Breast epithelium (tissue), 4 donors: ENCODE measurements at regions not wholly inside any gene's neighbourhood (a gene's known extent, or its start where the extent isn't known, plus 50 kb on each side); places are given as distances from the start of the nearest gene placed in this dataset.

Experiments used
- DNase-seq, 2 donors: peaks; one replicate each; pipeline ENCODE4 v3.0.0-alpha.2; 2019; ENCODE audit warnings: low spot score in 2 of 2
- H3K27ac ChIP-seq, 2 donors: fragments of 200-600 bp; sonication (generic) in 1 of 2; one replicate each; pipeline ENCODE4 v1.5.1; 2016 to 2019; ENCODE audit warnings: mild to moderate bottlenecking in 1 of 2
- H3K27me3 ChIP-seq, 2 donors: fragments of 200-600 bp; sonication (generic) in 1 of 2; one replicate each; pipeline versions ENCODE4 v1.5.1 to v1.6.0; 2017 to 2019; ENCODE audit warnings: control low read depth in 1 of 2, mild to moderate bottlenecking in 1 of 2
- H3K36me3 ChIP-seq: fragments of 200-600 bp; one replicate; pipeline ENCODE4 v1.5.1; 2019
- H3K4me1 ChIP-seq, 2 donors: fragments of 200-600 bp; sonication (generic); one replicate each; pipeline ENCODE4 v1.5.1; 2016 to 2019; ENCODE audit warnings: control low read depth in 1 of 2
- H3K4me3 ChIP-seq, 3 donors: fragments of 200-600 bp; sonication (generic); 1 replicate in 2 of 3; 2 replicates in 1 of 3; pipeline ENCODE4 v1.5.1; 2016 to 2019; ENCODE audit warnings: mild to moderate bottlenecking in 3 of 3, moderate library complexity in 2 of 3
- H3K9me3 ChIP-seq, 2 donors: fragments of 200-600 bp; sonication (generic) in 1 of 2; one replicate each; pipeline ENCODE4 v1.5.1; 2016 to 2019; ENCODE audit warnings: control low read depth in 1 of 2
- POLR2A ChIP-seq: fragments of 450-650 bp; IDR thresholded peaks from one replicate; pipeline ENCODE4 v1.6.1; 2016; ENCODE audit warnings: antibody characterized with exemption, mild to moderate bottlenecking, moderate library complexity
- POLR2AphosphoS5 ChIP-seq, 3 donors: sonication (generic); formaldehyde crosslinking; IDR thresholded peaks; one replicate each; pipeline ENCODE4 v1.6.1; 2017; ENCODE audit warnings: antibody characterized with exemption in 3 of 3
- intact Hi-C: fragments of 100-400 bp; cut with DNase I; formaldehyde crosslinking; loops from one replicate; pipeline ENCODE4 v1.15.1; 2023; ENCODE audit warnings: low total_unique reads
- TF ChIP-seq, protein P1 (sequence below), 3 donors: fragments of 450-650 bp; IDR thresholded peaks; one replicate each; pipeline ENCODE4 v1.5.1; 2016 to 2017; ENCODE audit warnings: antibody characterized with exemption in 3 of 3, mild to moderate bottlenecking in 3 of 3, moderate library complexity in 3 of 3

DNA sequence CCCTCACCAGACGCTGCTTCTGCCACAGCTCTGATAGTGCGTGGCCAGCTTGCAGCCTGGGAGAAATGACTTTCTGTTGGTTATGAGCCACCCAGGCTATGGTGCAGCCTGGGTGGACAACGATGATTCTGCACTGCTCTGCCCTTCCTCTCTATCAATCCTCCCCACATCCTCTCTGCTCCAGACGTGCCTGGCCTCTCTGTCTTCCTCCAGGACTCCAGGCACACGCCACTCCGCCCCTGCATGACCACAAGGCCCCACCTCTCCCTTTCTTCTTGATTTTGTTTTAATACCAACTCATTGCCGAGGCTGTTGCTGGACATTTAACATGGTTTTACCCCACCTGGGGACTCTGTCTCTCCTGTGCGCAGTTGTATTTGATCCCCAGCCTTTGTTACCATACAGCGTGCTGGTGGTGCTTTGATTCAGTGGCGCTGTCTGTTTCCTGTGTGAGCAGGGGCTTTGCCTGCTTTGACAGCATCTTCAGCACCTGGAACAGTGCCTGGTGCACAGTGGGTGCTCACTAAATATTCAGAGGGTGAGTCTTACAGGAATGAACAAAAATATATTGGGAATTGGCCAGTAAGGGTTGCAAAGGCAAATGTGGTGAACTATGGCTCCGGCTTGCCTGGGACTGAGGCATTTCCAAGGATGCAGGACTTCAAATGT, 280.9 kb downstream of the CDH26 start:
- no peaks in the 10 kb centered on the region for H3K27me3 ChIP-seq
- no peak for TF ChIP-seq POLR2AphosphoS5 (IDR thresholded peaks at IDR 0.05)
- no peak for TF ChIP-seq POLR2A
- TF ChIP-seq, protein P1, sequence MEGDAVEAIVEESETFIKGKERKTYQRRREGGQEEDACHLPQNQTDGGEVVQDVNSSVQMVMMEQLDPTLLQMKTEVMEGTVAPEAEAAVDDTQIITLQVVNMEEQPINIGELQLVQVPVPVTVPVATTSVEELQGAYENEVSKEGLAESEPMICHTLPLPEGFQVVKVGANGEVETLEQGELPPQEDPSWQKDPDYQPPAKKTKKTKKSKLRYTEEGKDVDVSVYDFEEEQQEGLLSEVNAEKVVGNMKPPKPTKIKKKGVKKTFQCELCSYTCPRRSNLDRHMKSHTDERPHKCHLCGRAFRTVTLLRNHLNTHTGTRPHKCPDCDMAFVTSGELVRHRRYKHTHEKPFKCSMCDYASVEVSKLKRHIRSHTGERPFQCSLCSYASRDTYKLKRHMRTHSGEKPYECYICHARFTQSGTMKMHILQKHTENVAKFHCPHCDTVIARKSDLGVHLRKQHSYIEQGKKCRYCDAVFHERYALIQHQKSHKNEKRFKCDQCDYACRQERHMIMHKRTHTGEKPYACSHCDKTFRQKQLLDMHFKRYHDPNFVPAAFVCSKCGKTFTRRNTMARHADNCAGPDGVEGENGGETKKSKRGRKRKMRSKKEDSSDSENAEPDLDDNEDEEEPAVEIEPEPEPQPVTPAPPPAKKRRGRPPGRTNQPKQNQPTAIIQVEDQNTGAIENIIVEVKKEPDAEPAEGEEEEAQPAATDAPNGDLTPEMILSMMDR (IDR thresholded peaks at IDR 0.05), result no peak

DNA sequence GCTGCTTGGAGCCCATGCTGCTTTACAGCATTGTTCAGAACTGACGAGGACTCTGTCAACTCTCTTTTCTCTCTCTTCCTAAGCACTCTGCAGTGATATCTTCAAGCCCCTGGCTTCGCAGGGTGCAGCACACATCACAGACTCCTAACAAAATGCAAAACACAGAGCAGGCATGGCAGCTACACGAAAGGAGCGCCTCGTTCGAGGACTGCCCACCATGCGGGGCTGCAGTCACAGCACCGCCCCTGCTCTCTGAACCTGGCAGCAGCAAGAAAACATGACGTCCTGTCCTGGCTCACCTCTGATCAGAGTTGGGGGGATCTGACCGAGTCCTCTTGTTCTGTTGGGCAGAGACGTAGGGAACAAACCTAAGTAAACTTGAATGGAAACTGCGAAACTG, 281.7 kb downstream of the CDH26 start:
- Histone ChIP-seq H3K27ac (no peak overlapping the region), H3K27me3 (no peaks in the 10 kb centered on the region), H3K9me3 (no peaks in the 10 kb centered on the region), H3K4me1 (no peaks in the 10 kb centered on the region), H3K36me3 (no peaks in the 10 kb centered on the region), H3K4me3 (no peak overlapping the region)
- TF ChIP-seq, protein P1 (IDR thresholded peaks at IDR 0.05), result no peak
- TF ChIP-seq POLR2A (no peak), POLR2AphosphoS5 (IDR thresholded peaks at IDR 0.05) (no peak)
- no peak for DNase-seq
- intact Hi-C loops, result no loop called here

More for the DNA sequence above, 280.9 kb downstream of the CDH26 start:
- DNase-seq, result no peak
- intact Hi-C loops, result no loop called here
- Histone ChIP-seq H3K4me1 (no peaks in the 10 kb centered on the region), H3K9me3 (no peaks in the 10 kb centered on the region), H3K36me3 (no peaks in the 10 kb centered on the region), H3K27ac (no peak overlapping the region), H3K4me3 (no peak overlapping the region)

DNA sequence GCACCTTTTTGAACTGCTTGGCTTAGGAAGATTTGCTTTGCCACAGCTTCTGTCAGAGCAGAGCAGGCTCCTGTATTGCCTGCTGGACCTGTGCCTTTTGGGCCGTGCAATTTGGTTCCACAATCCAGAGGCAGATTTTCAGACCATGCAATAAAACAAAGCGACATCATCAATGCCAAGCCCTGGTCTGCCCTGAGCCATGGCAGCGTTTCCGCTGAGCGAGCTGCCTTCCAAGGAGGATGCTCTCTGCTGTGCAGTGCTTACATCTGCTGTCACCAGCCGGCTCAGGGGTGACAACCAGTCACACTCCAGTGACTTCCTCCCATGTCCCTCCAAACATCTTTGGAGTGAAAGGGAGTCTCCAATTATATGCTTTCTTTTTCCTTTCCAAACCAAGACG, 282.2 kb downstream of the CDH26 start:
- DNase-seq, result no peak
- intact Hi-C loops, result no loop called here
- Histone ChIP-seq H3K9me3 (no peaks in the 10 kb centered on the region), H3K27ac (no peak overlapping the region), H3K4me3 (no peak overlapping the region), H3K4me1 (no peaks in the 10 kb centered on the region), H3K27me3 (no peaks in the 10 kb centered on the region), H3K36me3 (no peaks in the 10 kb centered on the region)
- TF ChIP-seq POLR2AphosphoS5 (IDR thresholded peaks at IDR 0.05), result no peak
- TF ChIP-seq POLR2A, result no peak
- TF ChIP-seq, protein P1 (IDR thresholded peaks at IDR 0.05), result no peak

DNA sequence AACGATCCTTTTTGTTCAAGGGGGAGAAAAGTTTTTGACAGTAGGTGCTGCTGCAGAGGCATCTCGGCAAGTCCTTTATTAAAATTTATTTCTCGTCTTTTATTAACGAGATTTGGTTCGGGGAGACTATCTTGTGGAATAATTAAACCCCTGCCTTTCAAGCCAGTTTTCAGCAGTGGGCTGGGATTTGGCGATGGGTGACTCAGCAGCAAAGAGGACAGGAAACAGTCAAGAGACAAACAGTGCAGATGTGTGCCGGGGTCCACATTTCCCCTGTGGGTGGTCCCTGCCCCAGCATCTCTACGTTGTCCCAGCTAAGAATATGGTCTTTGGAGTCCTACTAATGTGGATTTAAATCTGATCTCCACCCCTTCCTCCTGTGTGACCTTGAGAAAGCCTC, 282.8 kb downstream of the CDH26 start:
- intact Hi-C loops, result no loop called here
- Histone ChIP-seq H3K27me3 (no peaks in the 10 kb centered on the region), H3K9me3 (no peaks in the 10 kb centered on the region), H3K4me1 (no peaks in the 10 kb centered on the region), H3K27ac (no peak overlapping the region), H3K4me3 (no peak overlapping the region), H3K36me3 (no peaks in the 10 kb centered on the region)
- TF ChIP-seq POLR2A, result no peak
- no peak for TF ChIP-seq POLR2AphosphoS5 (IDR thresholded peaks at IDR 0.05)
- TF ChIP-seq, protein P1 (IDR thresholded peaks at IDR 0.05), result no peak
- no peak for DNase-seq

DNA sequence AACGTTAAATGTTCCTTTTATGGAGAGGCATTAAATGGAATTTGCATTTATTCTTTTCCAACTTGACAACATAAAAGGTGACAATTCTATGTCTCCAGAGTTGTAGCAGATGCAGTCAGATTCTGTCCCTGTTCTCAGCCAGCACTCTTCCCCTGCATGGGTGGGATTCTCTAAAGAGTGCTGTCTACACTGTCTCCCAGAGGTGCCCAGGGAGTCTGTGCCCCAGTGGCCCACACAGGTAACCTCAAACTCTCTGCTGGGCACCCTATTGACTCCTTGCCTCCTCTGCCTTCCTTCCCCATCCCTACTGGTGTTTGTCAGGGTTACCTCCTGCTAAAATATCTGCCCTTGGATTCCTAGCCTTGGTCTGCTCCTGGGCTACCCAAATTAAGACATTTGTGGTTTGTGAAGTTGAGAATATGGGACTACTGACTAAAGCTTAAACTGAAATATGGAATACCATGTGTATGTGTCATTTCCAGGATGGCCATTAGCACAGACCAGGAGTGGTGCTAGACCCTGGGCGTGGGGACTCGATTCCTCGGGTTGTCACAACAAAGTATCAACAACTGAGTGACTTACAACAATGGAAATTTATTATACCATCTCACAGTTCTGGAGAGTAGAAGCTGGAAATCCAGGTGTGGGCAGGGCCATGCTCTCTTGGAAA, 284.7 kb downstream of the CDH26 start:
- intact Hi-C loops, result no loop called here

More for the DNA sequence above, 284.7 kb downstream of the CDH26 start:
- TF ChIP-seq, protein P1 (IDR thresholded peaks at IDR 0.05), result no peak
- TF ChIP-seq POLR2A (no peak), POLR2AphosphoS5 (IDR thresholded peaks at IDR 0.05) (no peak)
- Histone ChIP-seq H3K4me3 (no peak overlapping the region), H3K27me3 (no peaks in the 10 kb centered on the region), H3K36me3 (no peaks in the 10 kb centered on the region), H3K4me1 (no peaks in the 10 kb centered on the region), H3K9me3 (no peaks in the 10 kb centered on the region), H3K27ac (no peak overlapping the region)
- DNase-seq, result no peak
